COLO668 (cell line): ENCODE measurements at regions not wholly inside any gene's neighbourhood (a gene's known extent, or its start where the extent isn't known, plus 50 kb on each side); places are given as distances from the start of the nearest gene placed in this dataset.
"Not testable (repeated sequence)": the region's sequence is repeated elsewhere in the genome, so short reads cannot be mapped to it uniquely, and the experiment has no call there.

Source experiments
- DNase-seq: peaks from one replicate; lab custom pipeline; 2025; ENCODE audit not compliant: unreplicated experiment; lab: John Stamatoyannopoulos, UW

DNA sequence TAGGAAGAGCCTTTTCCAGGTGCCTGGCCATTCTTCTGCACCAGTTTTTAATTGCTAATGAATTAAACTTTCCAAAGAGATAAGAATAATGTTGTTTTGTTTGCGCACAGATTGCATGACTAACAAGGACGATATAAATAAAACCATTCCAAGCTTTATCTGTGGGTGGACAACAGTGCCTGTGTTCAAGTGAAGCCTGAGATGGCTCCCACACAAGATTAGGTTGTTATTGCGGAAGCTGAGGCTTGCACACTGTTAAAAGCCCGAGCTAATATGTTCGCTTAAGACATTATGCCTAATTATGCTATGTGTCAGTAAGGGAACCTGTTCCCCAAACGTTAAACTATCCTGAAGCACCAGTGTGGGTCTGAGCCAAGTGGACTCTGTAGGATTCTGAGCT lies 58.5 kb upstream of the NBPF11 start:
- DNase-seq = not testable (repeated sequence)

DNA sequence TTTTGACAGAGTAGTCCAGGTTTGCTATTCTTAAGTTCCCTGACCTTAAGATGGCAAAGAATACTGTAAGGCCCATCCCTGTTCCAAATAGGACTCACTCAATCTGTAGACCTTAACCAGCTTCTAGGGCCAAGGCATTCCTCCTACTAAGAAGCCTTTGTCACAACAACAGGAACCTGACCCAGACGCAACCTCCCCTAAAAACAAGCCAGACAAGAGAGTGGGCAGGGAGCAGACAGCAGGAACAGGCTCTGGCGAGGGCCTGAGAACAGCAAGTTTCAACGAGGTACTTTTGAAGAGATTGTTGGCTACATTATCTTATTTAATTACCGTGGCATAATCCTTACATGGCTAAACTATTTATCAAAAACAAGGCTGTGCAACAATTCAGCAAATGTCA lies 58.1 kb upstream of the NBPF11 start:
- not testable (repeated sequence) for DNase-seq

DNA sequence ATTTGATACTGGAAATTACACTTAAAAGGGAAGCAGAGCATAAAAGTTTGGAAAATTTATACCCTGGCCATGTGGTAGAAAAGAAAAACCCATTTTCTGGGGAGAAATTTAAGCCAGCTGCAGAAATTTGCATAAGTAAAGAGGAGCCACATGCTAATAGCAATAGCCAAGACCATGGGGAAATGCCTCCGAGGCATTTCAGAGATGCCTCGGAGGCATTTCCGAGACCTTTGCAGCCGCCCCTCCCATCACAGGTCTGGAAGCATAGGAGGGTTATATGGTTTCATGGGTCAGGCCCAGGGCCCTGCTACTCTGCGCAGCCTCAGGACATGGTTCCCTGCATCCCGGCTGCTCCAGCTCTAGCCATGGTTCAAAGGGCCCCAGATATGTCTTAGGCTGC lies 49.9 kb upstream of the NBPF11 start:
- DNase-seq = not testable (repeated sequence)
